ENCODE measurements at regions not wholly inside any gene's neighbourhood (a gene's known extent, or its start where the extent isn't known, plus 50 kb on each side); places are given as distances from the start of the nearest gene placed in this dataset.

DNA sequence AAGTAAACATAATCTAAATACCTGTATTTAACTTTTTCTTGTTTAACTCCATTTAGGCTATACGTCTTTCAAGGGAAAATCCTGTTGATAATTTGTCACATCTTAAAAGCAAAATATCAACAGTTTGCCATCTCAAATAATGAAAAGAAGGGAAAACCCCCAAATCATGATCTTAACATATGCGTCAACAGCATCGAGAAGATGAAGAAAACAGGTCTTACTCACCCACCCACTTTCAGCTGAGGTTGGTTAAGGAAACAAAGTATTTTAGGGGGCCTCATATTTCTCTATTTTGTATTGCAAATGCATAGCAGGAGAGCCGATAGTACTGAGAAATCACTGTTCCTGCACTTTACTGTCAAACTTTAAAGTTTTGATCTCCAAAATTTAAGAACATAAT lies 143.1 kb upstream of the COPS8 start:
- no peak for TF ChIP-seq ZNF436 (CRISPR knock-in tag; IDR thresholded peaks at IDR 0.05)
- TF ChIP-seq, protein P1, sequence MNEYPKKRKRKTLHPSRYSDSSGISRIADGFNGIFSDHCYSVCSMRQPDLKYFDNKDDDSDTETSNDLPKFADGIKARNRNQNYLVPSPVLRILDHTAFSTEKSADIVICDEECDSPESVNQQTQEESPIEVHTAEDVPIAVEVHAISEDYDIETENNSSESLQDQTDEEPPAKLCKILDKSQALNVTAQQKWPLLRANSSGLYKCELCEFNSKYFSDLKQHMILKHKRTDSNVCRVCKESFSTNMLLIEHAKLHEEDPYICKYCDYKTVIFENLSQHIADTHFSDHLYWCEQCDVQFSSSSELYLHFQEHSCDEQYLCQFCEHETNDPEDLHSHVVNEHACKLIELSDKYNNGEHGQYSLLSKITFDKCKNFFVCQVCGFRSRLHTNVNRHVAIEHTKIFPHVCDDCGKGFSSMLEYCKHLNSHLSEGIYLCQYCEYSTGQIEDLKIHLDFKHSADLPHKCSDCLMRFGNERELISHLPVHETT (CRISPR knock-in tag; conservative IDR thresholded peaks at IDR 0.05 in 1 of 2, IDR thresholded peaks at IDR 0.05 in 1 of 2), result no peak

All from K562 (cell line).